ENCODE measurements at regions not wholly inside any gene's neighbourhood (a gene's known extent, or its start where the extent isn't known, plus 50 kb on each side); places are given as distances from the start of the nearest gene placed in this dataset.
"Not testable (repeated sequence)": the region's sequence is repeated elsewhere in the genome, so short reads cannot be mapped to it uniquely, and the experiment has no call there.

DNA sequence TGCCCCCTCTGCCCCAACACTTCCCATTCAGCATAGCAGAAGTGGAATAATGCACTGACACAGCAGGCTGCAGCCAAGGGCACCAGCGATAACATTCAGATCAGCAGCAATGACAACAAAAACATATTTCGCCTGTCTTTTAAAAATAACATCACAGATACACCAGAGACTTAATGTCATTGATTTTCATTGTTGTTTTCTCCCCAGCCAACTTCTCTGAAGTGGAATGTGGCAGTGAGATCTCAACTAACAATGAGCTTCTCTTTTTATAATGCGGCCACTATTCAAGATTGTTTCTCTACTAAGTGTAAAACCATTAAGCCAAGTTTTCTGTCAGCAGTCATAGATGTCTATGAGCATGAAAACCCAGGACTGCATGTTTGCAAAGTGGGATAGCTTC, 158.2 kb upstream of the TMEM229A start:
- DNase-seq (ENCODE audit: extremely low spot score, insufficient read length, low read depth) (no peak), FAIRE-seq (no peak)

DNA sequence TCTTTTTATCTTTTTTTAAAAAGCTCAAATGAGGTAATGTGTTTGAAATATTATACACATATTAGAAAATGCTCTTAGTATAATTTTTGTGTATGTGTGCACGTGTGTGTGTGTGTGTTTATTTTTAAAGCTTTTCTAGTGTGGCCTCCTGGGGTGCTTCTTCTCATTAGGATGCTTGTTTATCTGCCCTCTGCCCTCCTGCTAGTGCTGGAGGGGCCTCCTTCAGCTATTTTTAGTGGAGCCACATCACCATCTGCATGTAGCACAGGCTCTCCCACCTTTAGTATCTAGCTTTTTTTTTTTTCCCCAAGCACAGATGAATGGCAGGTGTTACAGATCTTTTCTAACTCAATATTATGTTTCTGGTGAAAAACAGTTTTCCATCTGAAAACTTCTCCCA, 155.7 kb upstream of the TMEM229A start:
- FAIRE-seq (no peak), DNase-seq (ENCODE audit: extremely low spot score, insufficient read length, low read depth) (no peak)

DNA sequence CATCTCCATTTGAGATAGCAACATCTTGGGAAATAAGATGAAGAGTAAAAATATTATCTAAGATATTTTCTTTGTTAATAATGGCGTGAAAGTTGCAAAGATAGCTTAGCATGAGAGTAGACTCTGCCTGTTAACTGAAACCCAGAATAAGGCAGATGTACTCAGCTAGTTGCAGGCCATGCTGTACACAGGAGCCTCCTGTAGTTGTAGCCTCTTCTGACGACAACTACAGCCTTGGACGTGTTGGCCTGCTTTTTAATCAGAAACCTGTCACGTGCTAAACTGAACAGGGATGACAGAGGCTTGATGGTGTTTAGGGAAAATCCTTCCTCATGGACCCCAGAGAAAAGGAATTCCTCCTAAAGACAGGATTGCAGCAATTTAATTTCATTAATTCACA, 155.1 kb upstream of the TMEM229A start:
- FAIRE-seq (no peak), DNase-seq (ENCODE audit: extremely low spot score, insufficient read length, low read depth) (no peak)

DNA sequence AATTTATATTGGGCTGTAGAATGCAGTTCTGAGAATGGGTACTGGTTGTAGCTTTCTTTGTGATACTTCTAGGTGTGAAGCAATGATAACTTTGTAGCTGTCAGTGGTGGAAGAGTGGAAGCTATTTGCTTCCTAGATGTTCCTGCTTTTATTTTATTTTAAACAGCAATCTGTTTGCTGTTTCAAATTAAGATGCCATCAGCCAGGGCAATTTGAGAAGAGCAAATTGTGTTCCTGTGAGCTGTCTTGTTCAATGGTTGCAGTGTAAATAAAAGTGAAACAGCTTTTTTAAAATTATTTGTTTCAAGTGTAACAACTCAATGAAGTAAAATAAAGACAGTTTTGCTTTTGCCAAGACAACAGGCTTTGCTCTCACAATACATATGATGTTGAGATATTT, 150.8 kb upstream of the TMEM229A start:
- no peak for FAIRE-seq
- DNase-seq (ENCODE audit: extremely low spot score, insufficient read length, low read depth), result no peak

DNA sequence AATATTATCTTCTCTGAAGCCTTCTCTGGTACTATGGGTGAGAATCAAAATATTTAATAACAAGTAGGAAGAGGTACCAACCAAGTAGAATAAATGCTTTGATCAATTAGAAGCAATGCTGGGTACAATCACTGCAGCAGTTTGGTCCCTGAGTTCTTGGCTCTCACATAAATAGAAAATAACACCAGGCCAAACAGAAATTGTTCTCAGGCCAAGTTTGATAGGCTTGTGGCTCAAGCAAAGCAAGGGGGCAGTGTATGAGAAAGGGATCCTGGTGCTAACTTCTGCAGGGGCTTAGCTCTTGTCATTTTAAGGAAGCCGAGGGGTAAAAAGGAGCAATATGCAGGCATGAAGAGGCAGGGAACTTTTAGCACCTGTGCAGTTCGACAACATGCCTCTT, 146.8 kb upstream of the TMEM229A start:
- no peak for DNase-seq (ENCODE audit: extremely low spot score, insufficient read length, low read depth)
- FAIRE-seq, result no peak

DNA sequence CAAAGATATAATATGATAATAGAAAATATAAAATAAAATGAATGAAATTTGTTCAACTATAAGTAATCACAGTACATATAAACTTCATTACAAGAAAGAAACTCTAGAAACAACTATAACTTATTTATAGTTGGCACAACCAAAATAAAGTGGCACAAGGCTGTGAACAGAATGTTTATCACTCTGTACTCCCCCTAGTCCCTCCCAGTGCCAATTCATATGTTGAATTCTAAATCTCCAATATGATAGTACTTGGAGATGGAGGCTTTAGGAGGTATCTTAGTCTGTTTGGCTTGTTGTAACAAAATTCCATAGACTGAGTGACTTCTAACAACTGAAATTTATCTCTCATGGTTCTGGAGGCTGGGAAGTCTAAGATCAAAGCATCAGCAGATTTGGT, 145.0 kb upstream of the TMEM229A start:
- DNase-seq (ENCODE audit: extremely low spot score, insufficient read length, low read depth), result no peak
- no peak for FAIRE-seq

DNA sequence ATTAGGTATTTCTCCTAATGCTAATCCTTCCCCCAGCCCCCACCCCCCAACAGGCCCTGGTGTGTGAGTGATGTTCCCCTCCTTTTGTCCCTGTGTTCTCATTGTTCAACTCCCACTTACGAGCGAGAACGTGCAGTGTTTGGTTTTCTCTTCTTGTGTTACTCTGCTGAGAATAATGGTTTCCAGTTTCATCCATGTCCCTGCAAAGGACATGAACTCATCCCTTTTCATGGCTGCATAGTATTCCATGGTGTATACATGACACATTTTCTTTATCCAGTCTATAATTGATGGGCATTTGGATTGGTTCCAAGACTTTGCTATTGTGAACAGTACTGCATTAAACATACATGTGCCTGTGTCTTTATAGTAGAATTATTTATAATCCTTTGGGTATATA, 138.9 kb upstream of the TMEM229A start:
- FAIRE-seq, result not testable (repeated sequence)

DNA sequence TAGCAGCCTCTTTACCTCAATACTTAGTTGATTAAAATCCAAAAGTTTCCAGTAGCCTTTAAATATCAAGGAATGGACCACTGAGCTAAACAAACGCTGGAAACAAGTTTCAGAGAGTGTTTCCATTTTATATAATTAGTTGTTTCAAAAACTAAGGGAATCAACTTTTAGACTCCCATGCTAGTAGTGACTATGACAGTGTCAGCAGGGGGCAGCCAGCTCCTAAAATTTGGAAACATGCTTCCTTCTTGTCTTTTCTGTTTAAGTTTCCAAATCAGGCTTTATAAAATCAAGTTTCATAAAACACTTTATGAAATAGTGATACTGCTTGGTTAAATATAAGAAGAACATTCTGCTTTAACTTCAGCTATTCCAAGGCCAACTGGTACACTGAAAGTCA, 138.2 kb upstream of the TMEM229A start:
- FAIRE-seq (no peak), DNase-seq (ENCODE audit: extremely low spot score, insufficient read length, low read depth) (no peak)

More for the DNA sequence above, 138.9 kb upstream of the TMEM229A start:
- not testable (repeated sequence) for DNase-seq (ENCODE audit: extremely low spot score, insufficient read length, low read depth)

DNA sequence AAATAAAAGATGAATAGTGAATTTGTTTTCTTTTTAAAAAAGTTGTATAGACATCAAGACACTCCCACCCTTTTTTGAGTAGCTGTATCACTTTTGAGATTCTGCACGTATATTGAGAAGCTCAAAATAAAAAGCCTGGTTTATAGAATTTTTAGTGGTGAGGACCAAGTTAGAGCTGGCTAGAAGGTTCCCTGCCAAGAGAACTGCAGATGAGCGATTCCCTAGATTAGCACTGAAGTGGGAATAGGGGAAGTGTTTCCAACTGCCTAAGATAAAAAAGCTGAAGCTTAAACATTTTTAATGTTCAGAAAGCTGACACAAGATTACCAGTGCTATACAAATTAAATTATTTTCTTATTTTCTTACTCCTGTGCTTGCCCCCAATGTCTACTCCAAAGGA, 135.7 kb upstream of the TMEM229A start:
- DNase-seq (ENCODE audit: extremely low spot score, insufficient read length, low read depth) (no peak), FAIRE-seq (no peak)

DNA sequence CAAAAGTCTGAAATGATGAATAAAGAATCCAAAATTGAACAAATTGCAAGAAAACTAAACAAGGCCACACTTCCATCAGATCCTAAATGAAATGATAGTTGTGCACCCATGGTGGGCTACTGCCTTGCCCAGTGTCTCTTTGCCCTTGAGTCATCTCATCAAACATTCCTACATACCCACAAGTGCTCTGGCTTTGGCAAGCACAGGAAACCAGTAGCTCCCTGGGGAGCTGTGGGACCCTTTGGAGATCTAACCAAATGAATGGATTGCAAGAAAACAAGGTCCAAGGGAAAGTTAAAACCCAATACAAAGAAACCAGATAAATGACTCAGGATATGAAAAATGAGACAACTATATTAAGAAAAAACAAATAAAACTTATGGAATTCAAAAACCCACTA, 129.8 kb upstream of the TMEM229A start:
- DNase-seq (ENCODE audit: extremely low spot score, insufficient read length, low read depth) (no peak), FAIRE-seq (no peak)

DNA sequence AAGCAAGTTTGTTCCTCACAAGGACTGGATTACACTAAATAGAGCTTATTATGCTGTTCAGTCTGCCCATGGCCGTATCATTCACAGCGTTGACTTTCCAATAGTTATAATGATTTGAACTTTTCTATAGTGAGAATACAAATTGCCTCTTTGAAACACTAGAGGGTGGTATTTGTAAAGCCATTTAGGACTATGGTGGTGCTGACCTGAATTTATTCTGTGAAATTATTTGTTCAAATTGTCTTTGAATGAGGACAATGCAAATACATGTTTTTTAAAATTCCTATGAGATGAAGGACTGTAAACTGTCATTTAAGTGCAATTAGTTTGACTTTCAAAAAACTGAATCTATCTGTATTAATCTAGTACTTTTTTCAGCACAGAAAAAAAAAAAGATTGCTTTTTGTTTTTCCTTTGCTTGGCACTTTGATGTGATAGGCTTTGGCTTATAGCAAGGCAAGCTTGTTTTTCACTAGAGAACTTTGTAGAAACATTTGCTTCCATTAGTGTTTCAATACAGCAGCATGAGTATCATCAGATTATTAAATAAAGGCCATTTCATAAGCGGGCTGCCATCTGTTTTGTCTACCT, 122.7 kb upstream of the TMEM229A start:
- no peak for DNase-seq (ENCODE audit: extremely low spot score, insufficient read length, low read depth)
- no peak for FAIRE-seq

DNA sequence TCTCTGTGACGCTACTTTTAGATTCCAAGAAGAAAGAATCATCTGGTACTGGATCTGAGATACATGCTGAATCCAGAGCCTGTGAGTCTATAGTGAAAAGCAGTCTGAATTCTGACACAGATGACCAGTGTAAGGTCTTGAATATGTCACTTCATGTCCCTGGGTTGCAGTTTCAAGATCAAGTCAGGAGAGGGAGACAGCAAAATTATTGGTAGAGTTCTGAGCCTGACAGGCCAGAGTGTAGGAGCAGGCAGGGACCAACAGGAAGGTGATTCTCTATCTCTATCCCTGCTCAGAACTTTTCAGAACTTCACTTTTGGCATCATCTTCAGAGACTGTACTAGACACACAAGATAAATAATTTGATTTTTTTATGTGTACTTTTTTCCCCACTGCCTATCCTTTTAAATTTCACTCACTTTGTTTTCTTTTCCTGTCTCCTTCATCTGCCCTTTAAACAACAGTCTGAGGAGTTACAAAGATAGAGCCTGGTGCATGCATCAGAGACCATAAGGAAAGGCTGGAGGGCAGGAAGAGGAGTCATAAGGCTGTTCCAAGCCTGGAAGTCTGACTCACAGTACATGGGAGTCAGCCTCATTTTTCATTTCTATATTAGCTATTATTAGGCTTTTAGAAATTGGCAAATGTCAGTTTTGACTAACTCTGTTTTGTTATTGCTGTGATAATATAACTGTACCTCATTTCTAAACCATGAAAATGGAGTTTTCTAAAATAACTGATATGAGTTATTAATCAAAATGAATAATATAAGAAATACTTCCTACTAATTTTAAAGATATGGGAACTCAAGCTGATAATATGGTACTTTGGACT, 120.2 kb upstream of the TMEM229A start:
- DNase-seq (ENCODE audit: extremely low spot score, insufficient read length, low read depth) (no peak), FAIRE-seq (no peak)

DNA sequence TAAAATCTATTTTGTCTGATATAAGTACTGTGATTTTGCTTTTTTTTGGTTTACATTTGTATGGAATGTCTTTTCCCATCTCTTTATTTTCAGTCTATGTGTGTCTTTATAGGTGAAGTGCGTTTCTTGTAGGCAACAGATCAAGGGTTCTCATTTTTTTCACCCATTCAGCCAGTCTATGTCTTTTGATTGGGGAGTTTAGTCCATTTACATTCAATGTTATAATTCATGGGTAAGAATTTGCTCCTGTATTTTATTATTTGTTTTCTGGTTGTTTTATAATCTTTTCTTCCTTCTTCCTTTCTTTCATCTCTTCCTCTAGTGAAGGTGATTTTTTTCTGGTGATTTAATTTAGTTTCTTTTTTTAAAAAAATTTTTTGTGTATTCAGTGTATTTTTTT, 104.8 kb upstream of the TMEM229A start:
- FAIRE-seq (peak; percentile 21), DNase-seq (ENCODE audit: extremely low spot score, insufficient read length, low read depth) (no peak)

DNA sequence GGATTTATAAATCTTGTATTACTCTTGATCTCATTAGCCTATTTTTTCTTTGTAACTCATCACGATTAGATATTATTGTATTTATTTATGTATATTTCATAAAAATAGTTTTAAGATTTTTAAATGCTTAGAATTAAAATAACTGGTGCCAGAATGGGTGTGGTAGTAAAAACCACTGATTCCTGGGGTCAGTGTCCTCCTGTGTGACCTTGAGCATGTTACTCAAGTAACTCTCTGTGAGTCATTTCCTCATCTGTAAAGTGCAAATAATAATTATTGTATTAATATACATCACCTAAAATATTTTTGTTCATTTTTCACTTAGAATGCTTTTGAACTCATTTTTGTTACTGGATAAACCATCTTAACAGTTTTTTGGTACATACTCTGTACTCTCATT, 91.3 kb upstream of the TMEM229A start:
- FAIRE-seq (no peak), DNase-seq (ENCODE audit: extremely low spot score, insufficient read length, low read depth) (no peak)

DNA sequence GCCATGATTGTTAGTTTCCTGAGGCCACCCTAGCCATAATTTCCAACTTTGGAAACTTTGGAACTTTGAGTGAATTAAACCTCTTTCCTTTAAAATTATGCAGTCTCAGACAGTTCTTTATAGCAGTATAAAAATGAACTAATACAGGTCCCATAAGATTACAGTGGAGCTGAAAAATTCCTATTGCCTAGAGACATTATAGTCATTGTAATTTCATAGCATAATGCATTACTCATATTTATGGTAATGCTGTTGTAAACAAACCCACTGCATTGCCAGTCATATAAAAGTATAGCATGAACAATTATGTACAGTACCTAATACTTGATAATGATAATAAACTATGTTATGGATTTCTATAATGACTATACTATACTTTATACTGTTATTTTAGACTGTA, 88.0 kb upstream of the TMEM229A start:
- FAIRE-seq, result no peak

DNA sequence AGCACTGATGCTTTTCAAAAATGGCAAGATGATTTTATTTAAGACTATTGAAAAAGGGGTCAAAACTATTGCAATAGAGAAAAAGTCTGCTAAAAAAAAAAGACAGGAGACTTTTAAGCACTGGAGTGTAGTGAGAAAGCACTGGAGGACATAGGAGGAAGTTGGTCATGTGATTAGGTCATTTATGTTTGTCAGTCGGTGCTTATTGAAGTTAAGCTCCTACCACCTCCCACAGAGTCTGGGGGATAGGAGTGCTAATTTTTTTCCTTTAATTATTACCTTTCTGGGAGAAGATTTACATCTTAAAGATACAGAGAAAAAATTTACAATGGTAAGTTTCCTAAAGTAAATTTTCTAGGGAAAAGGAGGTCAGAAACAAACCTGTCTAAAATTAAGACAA, 80.2 kb upstream of the TMEM229A start:
- DNase-seq (ENCODE audit: extremely low spot score, insufficient read length, low read depth) (no peak), FAIRE-seq (no peak)

More for the DNA sequence above, 88.0 kb upstream of the TMEM229A start:
- no peak for DNase-seq (ENCODE audit: extremely low spot score, insufficient read length, low read depth)

DNA sequence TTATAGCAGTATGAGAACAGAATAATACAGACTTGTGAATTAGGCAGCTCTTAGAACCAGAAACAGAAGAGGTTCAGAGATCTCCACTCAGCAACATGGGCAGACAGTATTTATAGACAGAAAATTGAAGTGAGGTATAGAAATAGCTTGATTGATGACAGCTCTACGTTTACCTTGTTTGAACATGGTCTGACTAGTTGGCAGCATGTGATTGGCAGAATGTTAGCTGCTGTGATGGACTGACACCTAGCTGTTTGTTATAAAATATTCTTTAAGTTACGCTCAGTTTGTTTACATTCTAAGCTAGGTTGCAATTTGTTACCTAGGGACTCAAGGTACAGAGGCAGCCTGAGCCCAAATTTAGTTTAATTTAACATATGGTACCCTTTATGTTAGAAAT, 73.7 kb upstream of the TMEM229A start:
- no peak for FAIRE-seq
- no peak for DNase-seq (ENCODE audit: extremely low spot score, insufficient read length, low read depth)

DNA sequence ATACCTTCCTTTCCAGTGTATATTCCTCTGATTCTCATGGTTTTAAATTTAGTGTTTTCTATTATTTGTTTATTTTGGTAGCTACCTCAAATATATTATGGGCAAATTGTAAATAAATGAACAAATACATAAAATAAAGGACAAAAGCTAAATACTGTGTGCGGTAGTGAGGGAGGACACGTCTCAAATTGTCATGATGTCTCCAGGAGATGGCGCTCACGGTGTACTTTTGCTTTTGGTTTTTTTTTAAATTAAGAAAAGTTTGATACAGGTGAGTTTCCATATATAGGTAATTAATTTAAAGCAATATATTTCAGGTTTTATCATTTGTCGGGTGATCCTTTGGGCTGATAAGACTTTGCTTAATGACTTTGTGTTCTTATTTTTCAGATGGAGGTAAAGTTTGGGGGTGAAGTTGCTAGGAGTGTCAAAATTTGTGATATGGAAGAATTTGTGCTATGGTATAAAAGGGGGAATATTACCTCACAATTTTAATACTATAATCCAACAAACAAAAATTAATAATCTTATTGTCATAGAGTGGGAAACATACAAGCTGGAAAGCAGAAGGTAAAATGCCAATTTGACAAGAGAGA, 68.4 kb upstream of the TMEM229A start:
- DNase-seq (ENCODE audit: extremely low spot score, insufficient read length, low read depth) (no peak), FAIRE-seq (no peak)

DNA sequence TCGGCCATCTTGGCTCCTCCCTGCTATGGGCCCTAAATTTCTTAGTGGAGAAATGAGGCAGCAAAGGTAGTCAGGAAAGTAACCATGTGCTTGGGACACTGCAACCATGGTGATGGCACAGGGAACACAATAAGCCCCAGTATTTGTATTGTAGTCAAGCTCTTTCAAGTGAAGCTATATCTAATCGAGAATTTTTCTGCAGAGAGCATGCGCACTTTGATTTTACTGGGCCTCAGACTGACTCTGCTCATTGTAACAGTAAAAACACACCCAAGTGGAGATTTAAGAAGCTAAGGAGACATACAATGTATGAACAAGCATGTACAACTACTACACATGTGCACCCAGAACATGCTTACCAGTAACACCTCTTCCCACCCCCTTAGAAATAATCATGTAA, 67.3 kb upstream of the TMEM229A start:
- FAIRE-seq (no peak), DNase-seq (ENCODE audit: extremely low spot score, insufficient read length, low read depth) (no peak)

DNA sequence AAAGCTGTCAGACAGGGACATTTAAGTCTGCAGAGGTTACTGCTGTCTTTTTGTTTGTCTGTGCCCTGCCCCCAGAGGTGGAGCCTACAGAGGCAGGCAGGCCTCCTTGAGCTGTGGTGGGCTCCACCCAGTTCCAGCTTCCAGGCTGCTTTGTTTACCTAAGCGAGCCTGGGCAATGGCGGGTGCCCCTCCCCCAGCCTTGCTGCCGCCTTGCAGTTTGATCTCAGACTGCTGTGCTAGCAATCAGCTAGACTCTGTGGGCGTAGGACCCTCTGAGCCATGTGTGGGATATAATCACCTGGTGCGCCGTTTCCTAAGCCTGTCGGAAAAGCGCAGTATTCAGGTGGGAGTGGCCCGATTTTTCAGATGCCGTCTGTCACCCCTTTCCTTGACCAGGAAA, 66.7 kb upstream of the TMEM229A start:
- FAIRE-seq; DNase-seq (ENCODE audit: extremely low spot score, insufficient read length, low read depth): not testable (repeated sequence)

DNA sequence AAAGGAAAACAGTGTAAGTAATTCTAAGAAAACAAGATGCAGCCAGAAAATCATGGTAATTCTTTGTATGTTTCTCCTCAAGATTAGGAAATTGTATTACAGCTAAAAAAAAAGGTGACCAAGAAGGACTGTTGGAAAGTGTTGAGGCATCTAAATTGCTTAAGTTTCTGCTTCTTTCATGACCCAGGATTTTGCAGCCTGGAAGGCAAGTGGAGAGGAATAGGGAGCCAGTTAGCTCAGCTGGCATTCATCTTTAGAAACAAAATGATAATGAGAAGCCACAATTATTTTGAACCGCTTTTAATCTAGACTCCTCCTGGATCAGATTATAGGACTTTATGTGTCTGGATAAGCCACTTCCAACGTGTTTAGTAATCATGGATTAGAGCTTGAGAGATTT, 56.8 kb upstream of the TMEM229A start:
- DNase-seq (ENCODE audit: extremely low spot score, insufficient read length, low read depth) (no peak), FAIRE-seq (no peak)

Data from GM18507 (cell line).